ENCODE measurements at regions not wholly inside any gene's neighbourhood (a gene's known extent, or its start where the extent isn't known, plus 50 kb on each side); places are given as distances from the start of the nearest gene placed in this dataset.
"Not testable (repeated sequence)": the region's sequence is repeated elsewhere in the genome, so short reads cannot be mapped to it uniquely, and the experiment has no call there.

DNA sequence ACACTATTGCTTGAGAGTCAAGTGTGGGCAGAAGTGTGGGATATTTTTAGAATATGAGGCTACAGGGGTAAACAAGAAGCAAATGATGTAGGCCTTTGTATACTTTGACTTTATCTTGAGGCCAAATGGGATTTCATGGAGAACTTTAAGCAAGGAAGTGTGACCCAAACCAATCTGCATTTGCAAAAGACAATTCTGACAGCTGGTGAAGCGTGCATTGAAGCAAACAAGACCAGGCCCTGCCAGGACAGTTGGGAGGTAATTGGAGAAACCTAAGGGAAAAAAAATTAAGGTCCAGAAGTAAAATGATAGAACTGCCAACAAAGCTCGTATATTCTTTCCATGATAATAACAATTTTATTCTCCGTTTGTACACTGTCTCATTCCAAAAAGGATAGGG lies 168.3 kb downstream of the TM2D1 start:
- H3K4me1 ChIP-seq, result no peaks in the 10 kb centered on the region
- intact Hi-C loops (cut with DNase I), result no loop called here
- H3K9me3 ChIP-seq, result no peaks in the 10 kb centered on the region
- no peak overlapping the region for H3K27ac ChIP-seq
- DNase-seq, result no peak
- no peak for ATAC-seq
- H3K4me3 ChIP-seq, result no peak overlapping the region
- no peaks in the 10 kb centered on the region for H3K27me3 ChIP-seq
- TF ChIP-seq CTCF (IDR thresholded peaks at IDR 0.05), result no peak
- no peaks in the 10 kb centered on the region for H3K36me3 ChIP-seq

DNA sequence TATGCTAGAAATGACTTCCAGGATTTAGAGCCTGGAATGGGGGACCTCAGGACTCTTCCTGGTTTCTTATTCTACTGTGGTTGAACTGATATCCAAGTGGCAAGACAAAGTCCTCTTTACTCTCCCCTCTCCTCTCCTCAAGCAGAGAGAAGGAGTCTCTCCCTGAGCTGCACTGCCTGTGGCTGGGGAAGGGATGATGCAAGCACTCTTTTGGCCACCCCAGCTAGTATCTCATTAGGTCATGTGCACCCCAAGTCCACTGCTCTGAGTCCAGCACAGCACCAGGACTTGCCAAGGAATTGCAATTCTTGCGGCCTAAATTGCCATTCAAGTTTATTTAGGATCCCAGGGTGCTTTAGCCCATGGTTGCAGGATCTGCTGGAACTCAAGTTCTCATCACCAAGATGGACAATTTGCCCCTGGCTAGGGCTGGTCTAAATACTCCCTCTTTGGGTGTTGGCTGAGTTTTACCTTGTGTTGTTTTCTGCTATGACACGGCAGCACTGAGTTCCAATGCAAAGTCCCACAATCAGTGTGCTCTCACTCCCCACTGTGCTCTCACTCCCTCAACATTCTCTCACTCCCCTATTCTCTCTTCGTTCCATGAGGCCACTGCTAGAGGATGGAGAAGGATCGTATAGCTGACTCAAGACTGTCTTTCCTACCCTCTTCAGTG lies 172.2 kb downstream of the TM2D1 start:
- H3K27ac ChIP-seq, result no peak overlapping the region
- intact Hi-C loops (cut with DNase I), result no loop called here
- DNase-seq (no peak), ATAC-seq (no peak)
- H3K4me1 ChIP-seq, result no peaks in the 10 kb centered on the region
- TF ChIP-seq CTCF (IDR thresholded peaks at IDR 0.05), result no peak
- no peaks in the 10 kb centered on the region for H3K36me3 ChIP-seq
- no peaks in the 10 kb centered on the region for H3K27me3 ChIP-seq
- no peaks in the 10 kb centered on the region for H3K9me3 ChIP-seq
- no peak overlapping the region for H3K4me3 ChIP-seq

- DNase-seq; H3K27ac ChIP-seq; ATAC-seq; H3K36me3 ChIP-seq; H3K27me3 ChIP-seq; H3K9me3 ChIP-seq; H3K4me1 ChIP-seq; intact Hi-C loops (cut with DNase I); H3K4me3 ChIP-seq: not testable (repeated sequence)
Measured at GRCh38 chr1:61547302-61547701, 177.6 kb downstream of the TM2D1 start.

GRCh38 chr1:61544870-61545269 lies 180.1 kb downstream of the TM2D1 start:
- intact Hi-C loops (cut with DNase I); H3K27me3 ChIP-seq; H3K27ac ChIP-seq; H3K36me3 ChIP-seq; H3K9me3 ChIP-seq; H3K4me3 ChIP-seq; H3K4me1 ChIP-seq; DNase-seq; ATAC-seq: not testable (repeated sequence)

DNA sequence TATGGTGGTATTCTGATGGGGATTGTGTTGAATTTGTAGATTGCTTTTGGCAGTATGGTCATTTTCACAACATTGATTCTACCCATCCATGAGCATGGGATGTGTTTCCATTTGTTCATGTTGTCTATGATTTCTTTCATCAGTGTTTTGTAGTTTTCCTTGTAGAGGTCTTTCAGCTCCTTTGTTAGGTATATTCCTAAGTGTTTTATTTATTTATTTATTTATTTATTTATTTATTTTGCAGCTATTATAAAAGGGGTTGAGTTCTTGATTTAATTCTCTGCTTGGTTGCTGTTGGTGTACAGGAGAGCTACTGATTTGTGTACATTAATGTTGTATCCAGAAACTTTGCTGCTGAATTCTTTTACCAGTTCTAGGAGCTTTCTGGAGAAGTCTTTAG lies 181.4 kb downstream of the TM2D1 start:
- H3K4me1 ChIP-seq; intact Hi-C loops (cut with DNase I); H3K27ac ChIP-seq; ATAC-seq; H3K27me3 ChIP-seq; H3K4me3 ChIP-seq; DNase-seq; H3K9me3 ChIP-seq; H3K36me3 ChIP-seq: not testable (repeated sequence)

DNA sequence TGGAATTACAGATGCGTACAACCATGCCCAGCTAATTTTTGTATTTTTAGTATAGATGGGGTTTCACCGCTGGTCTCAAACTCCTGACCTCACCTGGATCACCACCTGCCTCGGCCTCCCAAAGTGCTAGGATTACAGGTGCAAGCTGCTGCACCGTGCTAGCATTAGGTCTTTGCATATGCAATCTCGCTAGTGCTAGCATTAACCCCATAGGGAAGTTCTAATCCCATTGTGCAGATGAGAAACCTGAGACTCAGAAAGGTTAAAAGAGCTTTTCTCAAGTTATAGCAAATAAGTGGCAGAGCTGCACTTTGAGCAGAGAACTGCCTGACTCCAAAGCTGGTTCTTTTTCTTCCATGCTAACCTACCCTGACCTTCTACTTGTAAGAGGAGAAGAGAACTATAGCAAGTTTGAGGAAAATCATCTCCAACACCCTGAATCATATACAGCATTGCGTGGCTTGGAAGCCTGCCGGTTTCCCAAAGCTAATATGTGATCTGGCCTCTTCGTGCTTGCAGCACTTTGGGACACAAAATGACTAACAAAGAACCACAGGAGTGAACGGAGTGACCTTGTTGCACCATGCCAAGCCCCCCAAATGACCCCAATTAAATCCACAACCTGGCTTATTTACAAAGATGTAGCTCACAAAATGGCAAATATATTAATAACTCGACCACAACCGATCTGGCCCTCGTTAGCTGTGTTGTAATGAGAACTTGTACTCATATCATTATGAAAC lies 185.1 kb downstream of the TM2D1 start:
- intact Hi-C loops (cut with DNase I), result no loop called here
- no peak overlapping the region for H3K4me3 ChIP-seq
- no peaks in the 10 kb centered on the region for H3K9me3 ChIP-seq
- TF ChIP-seq CTCF (IDR thresholded peaks at IDR 0.05), result no peak
- DNase-seq (no peak), ATAC-seq (no peak)
- no peak overlapping the region for H3K27ac ChIP-seq
- no peaks in the 10 kb centered on the region for H3K36me3 ChIP-seq
- H3K27me3 ChIP-seq, result no peaks in the 10 kb centered on the region
- H3K4me1 ChIP-seq, result no peaks in the 10 kb centered on the region

- no peaks in the 10 kb centered on the region for H3K9me3 ChIP-seq
- H3K4me3 ChIP-seq, result no peak overlapping the region
- TF ChIP-seq CTCF (IDR thresholded peaks at IDR 0.05), result no peak
- no peaks in the 10 kb centered on the region for H3K27me3 ChIP-seq
- intact Hi-C loops (cut with DNase I), result no loop called here
- H3K36me3 ChIP-seq, result no peaks in the 10 kb centered on the region
- H3K4me1 ChIP-seq, result no peaks in the 10 kb centered on the region
- DNase-seq (no peak), ATAC-seq (no peak)
- H3K27ac ChIP-seq, result no peak overlapping the region
Measured at GRCh38 chr1:61538228-61538627, 186.7 kb downstream of the TM2D1 start.

All from upper lobe of right lung (tissue), 1 donor.